ENCODE measurements at regions not wholly inside any gene's neighbourhood (a gene's known extent, or its start where the extent isn't known, plus 50 kb on each side); places are given as distances from the start of the nearest gene placed in this dataset.

DNA sequence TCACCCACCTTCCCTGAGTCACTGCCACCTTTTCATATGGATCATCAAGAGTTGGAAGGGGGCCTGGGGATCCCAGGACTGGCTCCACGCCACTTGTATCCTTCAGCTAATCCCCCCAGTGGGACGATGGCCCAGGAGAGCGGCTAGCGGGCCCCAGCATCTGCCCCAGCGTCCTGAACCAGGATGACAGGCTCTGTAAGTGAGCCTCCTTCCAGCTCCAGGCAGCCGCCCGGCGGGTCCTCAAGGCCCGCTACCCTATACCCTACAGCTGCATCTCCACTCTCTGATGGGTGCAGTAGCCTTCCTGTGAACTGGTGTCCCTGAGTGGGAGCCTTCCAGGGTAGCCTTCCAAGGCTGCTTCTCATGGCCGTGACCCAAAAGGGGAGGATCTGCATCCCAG is 183.1 kb downstream of the ATG4C start:
- TF ChIP-seq REST (IDR thresholded peaks at IDR 0.05; ENCODE audit: borderline replicate concordance) (no peak), REST (CRISPR knock-in tag; IDR thresholded peaks at IDR 0.05; ENCODE audit: low read depth) (no peak), ZBTB33 (CRISPR knock-in tag; IDR thresholded peaks at IDR 0.05) (no peak), NCOA6 (IDR thresholded peaks at IDR 0.05) (no peak), CTCF (IDR thresholded peaks at IDR 0.05 in 2 of 3, conservative IDR thresholded peaks at IDR 0.05 in 1 of 3; ENCODE audit: insufficient read depth in 2 of 3, low read depth in 1 of 3, low read length in 3 of 3) (no peak), NFIC (IDR thresholded peaks at IDR 0.05) (no peak), TAF9B (IDR thresholded peaks at IDR 0.05; ENCODE audit: partially characterized antibody) (no peak), NR1H2 (CRISPR knock-in tag; IDR thresholded peaks at IDR 0.05) (no peak), CCNT2 (IDR thresholded peaks at IDR 0.05; ENCODE audit: borderline replicate concordance, extremely low read depth, insufficient read length, low read depth, low read length) (no peak)

Data from K562 (cell line).